Glutamatergic neuron (in vitro differentiated cells): ENCODE measurements at regions not wholly inside any gene's neighbourhood (a gene's known extent, or its start where the extent isn't known, plus 50 kb on each side); places are given as distances from the start of the nearest gene placed in this dataset.

ENCODE experiments used
- DNase-seq: peaks from one replicate; pipeline ENCODE4 v3.0.0; 2022
- H3K27ac Mint-ChIP-seq: one replicate; pipeline ENCODE4 v1.8.0; 2020; ENCODE audit warnings: mild to moderate bottlenecking, mixed read lengths, inconsistent platforms; ENCODE audit not compliant: unreplicated experiment
- H3K27me3 Mint-ChIP-seq: one replicate; pipeline ENCODE4 v1.8.0; 2020; ENCODE audit warnings: mild to moderate bottlenecking, moderate library complexity, mixed read lengths, inconsistent platforms; ENCODE audit not compliant: unreplicated experiment
- H3K36me3 Mint-ChIP-seq: one replicate; pipeline ENCODE4 v1.8.0; 2020; ENCODE audit warnings: mild to moderate bottlenecking, mixed read lengths, inconsistent platforms; ENCODE audit not compliant: unreplicated experiment
- H3K4me1 Mint-ChIP-seq: one replicate; pipeline ENCODE4 v1.8.0; 2020; ENCODE audit warnings: mild to moderate bottlenecking, low read depth, mixed read lengths, inconsistent platforms; ENCODE audit not compliant: unreplicated experiment
- H3K4me3 Mint-ChIP-seq: one replicate; pipeline ENCODE4 v1.8.0; 2020; ENCODE audit warnings: mild to moderate bottlenecking, mixed read lengths, inconsistent platforms; ENCODE audit not compliant: unreplicated experiment
- H3K9me3 Mint-ChIP-seq: one replicate; pipeline ENCODE4 v1.8.0; 2020; ENCODE audit warnings: mild to moderate bottlenecking, moderate library complexity, mixed read lengths, inconsistent platforms; ENCODE audit not compliant: unreplicated experiment
- TF ChIP-seq, protein P1 (sequence below): fragments of 200-600 bp; sonication (generic); IDR thresholded peaks from one replicate; pipeline ENCODE4 v1.5.0; 2021; ENCODE audit not compliant: partially characterized antibody, unreplicated experiment

DNA sequence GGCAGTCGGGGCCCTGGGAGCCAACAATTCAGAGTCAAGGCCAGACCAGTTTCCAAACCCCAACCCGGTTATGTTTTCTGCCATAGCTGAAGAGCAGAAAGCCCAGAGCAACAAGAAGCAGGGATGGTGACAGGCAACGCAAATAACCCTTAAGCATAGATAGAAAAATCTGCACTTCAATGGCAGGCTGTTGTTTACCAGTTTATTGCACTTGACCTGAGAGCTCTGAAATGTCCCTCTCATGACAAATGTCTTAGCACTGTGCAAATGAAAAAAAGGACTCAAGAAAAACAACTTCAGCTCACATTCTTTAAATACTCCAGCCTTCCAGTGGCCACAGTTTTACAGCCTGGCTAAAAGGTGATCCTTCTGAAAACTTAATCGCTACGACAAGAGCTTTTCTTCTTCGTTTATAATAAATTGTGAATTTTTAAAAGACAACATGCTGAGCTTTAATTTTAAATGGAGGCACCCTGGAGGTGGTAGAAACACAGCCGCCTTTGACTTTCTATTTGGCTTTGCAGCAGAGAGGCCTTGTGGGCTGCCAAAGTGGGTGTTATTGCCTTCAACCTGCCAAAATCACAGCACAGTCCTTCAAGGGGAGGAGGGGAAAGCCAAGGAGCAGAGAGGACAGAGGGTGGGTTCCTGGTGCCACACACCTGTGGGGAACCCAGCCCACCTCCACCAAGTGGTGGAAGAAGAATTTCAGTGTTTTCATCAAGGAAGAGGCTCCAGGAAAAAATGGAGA is 289.5 kb upstream of the CDYL start:
- no peak overlapping the region for H3K27ac Mint-ChIP-seq
- no peak for DNase-seq
- no peak overlapping the region for H3K4me3 Mint-ChIP-seq
- H3K27me3 Mint-ChIP-seq = peaks cover 4% of the 10 kb centered on the region
- H3K9me3 Mint-ChIP-seq = peaks cover 13% of the 10 kb centered on the region
- TF ChIP-seq, protein P1, sequence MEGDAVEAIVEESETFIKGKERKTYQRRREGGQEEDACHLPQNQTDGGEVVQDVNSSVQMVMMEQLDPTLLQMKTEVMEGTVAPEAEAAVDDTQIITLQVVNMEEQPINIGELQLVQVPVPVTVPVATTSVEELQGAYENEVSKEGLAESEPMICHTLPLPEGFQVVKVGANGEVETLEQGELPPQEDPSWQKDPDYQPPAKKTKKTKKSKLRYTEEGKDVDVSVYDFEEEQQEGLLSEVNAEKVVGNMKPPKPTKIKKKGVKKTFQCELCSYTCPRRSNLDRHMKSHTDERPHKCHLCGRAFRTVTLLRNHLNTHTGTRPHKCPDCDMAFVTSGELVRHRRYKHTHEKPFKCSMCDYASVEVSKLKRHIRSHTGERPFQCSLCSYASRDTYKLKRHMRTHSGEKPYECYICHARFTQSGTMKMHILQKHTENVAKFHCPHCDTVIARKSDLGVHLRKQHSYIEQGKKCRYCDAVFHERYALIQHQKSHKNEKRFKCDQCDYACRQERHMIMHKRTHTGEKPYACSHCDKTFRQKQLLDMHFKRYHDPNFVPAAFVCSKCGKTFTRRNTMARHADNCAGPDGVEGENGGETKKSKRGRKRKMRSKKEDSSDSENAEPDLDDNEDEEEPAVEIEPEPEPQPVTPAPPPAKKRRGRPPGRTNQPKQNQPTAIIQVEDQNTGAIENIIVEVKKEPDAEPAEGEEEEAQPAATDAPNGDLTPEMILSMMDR = no peak
- no peaks in the 10 kb centered on the region for H3K4me1 Mint-ChIP-seq
- peaks cover 29% of the 10 kb centered on the region for H3K36me3 Mint-ChIP-seq

DNA sequence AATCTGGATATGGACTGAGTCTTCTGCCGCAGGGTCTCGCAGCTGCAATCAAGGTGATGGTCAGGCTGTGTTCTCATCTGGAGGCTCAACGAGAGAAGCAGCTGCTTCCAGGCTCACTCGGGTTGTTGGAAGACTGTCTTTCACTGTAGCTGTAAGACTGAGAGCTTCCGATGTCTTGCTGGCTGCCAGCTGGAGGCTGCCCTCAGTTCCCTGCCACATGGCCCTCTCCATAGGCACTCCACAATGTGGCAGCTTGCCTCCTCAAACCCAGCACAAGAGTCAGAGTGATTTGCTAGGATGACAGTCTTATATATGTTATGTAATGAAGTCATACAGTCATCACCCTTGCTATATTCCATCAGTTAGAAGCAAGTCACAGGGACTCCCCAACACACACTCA is 290.5 kb upstream of the CDYL start:
- Mint-ChIP-seq H3K27me3 (peaks cover 5% of the 10 kb centered on the region), H3K4me1 (peaks cover 2% of the 10 kb centered on the region), H3K4me3 (no peak overlapping the region), H3K9me3 (peaks cover 13% of the 10 kb centered on the region), H3K36me3 (peaks cover 29% of the 10 kb centered on the region), H3K27ac (no peak overlapping the region)
- TF ChIP-seq, protein P1 = no peak
- no peak for DNase-seq

DNA sequence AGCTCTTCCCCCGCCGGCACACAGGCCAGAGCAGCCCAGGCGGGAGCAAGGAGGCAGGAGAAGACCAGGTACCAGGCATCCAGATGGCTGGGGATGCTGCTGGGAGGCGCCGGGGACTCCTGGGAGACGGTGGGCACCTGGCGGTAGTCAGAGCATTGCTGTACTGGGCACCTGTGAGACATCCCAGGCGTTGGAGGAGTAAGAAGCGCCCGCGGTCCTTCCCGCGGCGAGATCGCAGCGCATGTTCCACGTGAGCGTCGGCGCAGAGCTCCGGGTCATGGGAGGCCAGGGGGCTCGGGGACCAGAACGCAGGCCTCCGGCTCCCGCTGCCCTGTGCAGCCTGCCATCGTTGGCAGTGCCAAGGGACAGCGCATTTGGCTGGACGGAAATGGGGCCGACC is 293.7 kb upstream of the CDYL start:
- H3K4me1 Mint-ChIP-seq = peaks cover 15% of the 10 kb centered on the region
- no peak overlapping the region for H3K4me3 Mint-ChIP-seq
- peaks cover 7% of the 10 kb centered on the region for H3K9me3 Mint-ChIP-seq
- TF ChIP-seq, protein P1 = no peak
- H3K27ac Mint-ChIP-seq = no peak overlapping the region
- DNase-seq = no peak
- H3K27me3 Mint-ChIP-seq = peaks cover 3% of the 10 kb centered on the region
- H3K36me3 Mint-ChIP-seq = peaks cover 15% of the 10 kb centered on the region

DNA sequence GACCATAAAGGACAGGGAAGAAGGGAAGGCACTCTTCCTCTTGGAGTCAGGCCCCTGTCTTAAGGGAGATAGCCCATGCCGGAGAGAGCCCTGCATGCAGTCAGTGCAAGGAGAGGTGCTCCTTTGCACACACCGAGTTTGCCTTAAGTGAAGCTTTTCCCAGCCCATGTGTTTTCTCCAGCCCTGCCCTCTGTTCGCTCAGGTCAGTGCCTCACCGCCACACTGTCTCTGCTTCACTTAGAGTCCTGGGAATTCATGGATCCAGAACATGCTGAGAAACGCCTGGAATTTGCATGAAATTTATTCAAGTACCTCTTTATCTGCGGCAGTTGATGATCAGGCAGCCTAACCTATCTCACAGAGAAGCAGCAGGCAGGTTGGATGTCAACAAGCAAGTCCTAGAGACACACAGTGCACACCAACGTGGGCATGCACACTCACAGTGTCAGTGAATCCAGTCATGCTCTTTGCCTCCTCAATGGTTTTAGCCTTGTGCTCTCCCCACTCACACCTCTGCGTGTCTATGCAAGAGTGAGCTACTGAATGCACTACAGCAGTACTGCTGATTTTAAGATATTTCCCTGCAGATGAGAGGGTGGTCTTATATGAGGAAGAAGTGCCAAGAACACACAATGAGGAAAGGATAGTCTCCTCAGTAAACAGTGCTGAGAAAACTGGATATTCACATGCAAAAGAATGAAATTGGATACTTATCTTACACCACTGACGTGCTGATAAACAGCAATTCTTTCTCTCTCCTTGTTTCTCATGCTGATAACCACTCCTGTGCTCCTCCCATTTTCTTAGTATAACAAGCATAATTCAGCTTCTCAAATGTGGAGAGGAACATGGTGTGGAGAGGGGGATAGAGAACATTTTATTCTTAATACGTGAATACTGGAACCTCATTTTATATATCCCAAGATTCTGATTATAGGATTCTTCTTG is 295.1 kb upstream of the CDYL start:
- Mint-ChIP-seq H3K27me3 (peaks cover 5% of the 10 kb centered on the region), H3K36me3 (peaks cover 17% of the 10 kb centered on the region), H3K9me3 (peaks cover 5% of the 10 kb centered on the region), H3K4me1 (peaks cover 15% of the 10 kb centered on the region), H3K27ac (peak overlapping the region; percentile 44), H3K4me3 (no peak overlapping the region)
- TF ChIP-seq, protein P1 = no peak
- DNase-seq = no peak
